ENCODE measurements at regions not wholly inside any gene's neighbourhood (a gene's known extent, or its start where the extent isn't known, plus 50 kb on each side); places are given as distances from the start of the nearest gene placed in this dataset.
A peak's percentile ranks its signal among the peaks of the same experiment; 100 is the strongest.

- peak; percentile 30 for DNase-seq (ENCODE audit: low spot score)
Observed at GRCh38 chr11:115677190-115677589, 173.0 kb upstream of the CADM1 start.

GRCh38 chr11:115676768-115677167, 172.6 kb upstream of the CADM1 start:
- DNase-seq (ENCODE audit: low spot score) = no peak

GRCh38 chr11:115676206-115676605, 172.0 kb upstream of the CADM1 start:
- DNase-seq (ENCODE audit: low spot score) = no peak

- no peak for DNase-seq (ENCODE audit: low spot score)
Observed at GRCh38 chr11:115674937-115675544, 170.8 kb upstream of the CADM1 start.

GRCh38 chr11:115674176-115674936, 170.1 kb upstream of the CADM1 start:
- DNase-seq (ENCODE audit: low spot score) = no peak

GRCh38 chr11:115673720-115674119, 169.5 kb upstream of the CADM1 start:
- no peak for DNase-seq (ENCODE audit: low spot score)

GRCh38 chr11:115672999-115673411, 168.8 kb upstream of the CADM1 start:
- DNase-seq (ENCODE audit: low spot score) = no peak

- DNase-seq (ENCODE audit: low spot score) = no peak
Observed at GRCh38 chr11:115672412-115672811, 168.2 kb upstream of the CADM1 start.

- no peak for DNase-seq (ENCODE audit: low spot score)
Observed at GRCh38 chr11:115670538-115671205, 166.5 kb upstream of the CADM1 start.

GRCh38 chr11:115665958-115666357, 161.7 kb upstream of the CADM1 start:
- DNase-seq (ENCODE audit: low spot score) = no peak

GRCh38 chr11:115665175-115665821, 161.1 kb upstream of the CADM1 start:
- no peak for DNase-seq (ENCODE audit: low spot score)

GRCh38 chr11:115664313-115664712, 160.1 kb upstream of the CADM1 start:
- DNase-seq (ENCODE audit: low spot score) = no peak

- no peak for DNase-seq (ENCODE audit: low spot score)
Observed at GRCh38 chr11:115663790-115664189, 159.6 kb upstream of the CADM1 start.

- no peak for DNase-seq (ENCODE audit: low spot score)
Observed at GRCh38 chr11:115660030-115660805, 156.0 kb upstream of the CADM1 start.

- DNase-seq (ENCODE audit: low spot score) = no peak
Observed at GRCh38 chr11:115659061-115659963, 155.1 kb upstream of the CADM1 start.

GRCh38 chr11:115657586-115657985, 153.4 kb upstream of the CADM1 start:
- no peak for DNase-seq (ENCODE audit: low spot score)

- DNase-seq (ENCODE audit: low spot score) = no peak
Observed at GRCh38 chr11:115656669-115657068, 152.5 kb upstream of the CADM1 start.

GRCh38 chr11:115656041-115656440, 151.8 kb upstream of the CADM1 start:
- no peak for DNase-seq (ENCODE audit: low spot score)

- DNase-seq (ENCODE audit: low spot score) = no peak
Observed at GRCh38 chr11:115654792-115655191, 150.6 kb upstream of the CADM1 start.

- no peak for DNase-seq (ENCODE audit: low spot score)
Observed at GRCh38 chr11:115653926-115654325, 149.7 kb upstream of the CADM1 start.
